ENCODE measurements at regions not wholly inside any gene's neighbourhood (a gene's known extent, or its start where the extent isn't known, plus 50 kb on each side); places are given as distances from the start of the nearest gene placed in this dataset.

GRCh38 chr9:99569840-99570239 lies 251.8 kb upstream of the NR4A3 start (continued):
- TF ChIP-seq RAD21 (IDR thresholded peaks at IDR 0.05 in 1 of 2, conservative IDR thresholded peaks at IDR 0.05 in 1 of 2; ENCODE audit: low read depth in 2 of 2, low read length in 2 of 2): no peak
- TF ChIP-seq TAF7 (optimal IDR thresholded peaks at IDR 0.05; ENCODE audit: borderline replicate concordance, low read depth, low read length): no peak
- no peak for TF ChIP-seq RNF2 (IDR thresholded peaks at IDR 0.05; ENCODE audit: borderline replicate concordance, low read depth, low read length, missing control alignments, poor library complexity, severe bottlenecking)
- no peak for TF ChIP-seq CBX8 (IDR thresholded peaks at IDR 0.05; ENCODE audit: borderline replicate concordance, low read depth, low read length)
- TF ChIP-seq CHD2 (IDR thresholded peaks at IDR 0.05; ENCODE audit: low read length): no peak
